ENCODE measurements at regions not wholly inside any gene's neighbourhood (a gene's known extent, or its start where the extent isn't known, plus 50 kb on each side); places are given as distances from the start of the nearest gene placed in this dataset.
A peak's percentile ranks its signal among the peaks of the same experiment; 100 is the strongest.
"Not testable (repeated sequence)": the region's sequence is repeated elsewhere in the genome, so short reads cannot be mapped to it uniquely, and the experiment has no call there.

GRCh38 chr17:71180801-71181385 is 939.9 kb upstream of the SOX9 start:
- peak; percentile 92 for DNase-seq

GRCh38 chr17:71183066-71183660 is 937.7 kb upstream of the SOX9 start:
- no peak for DNase-seq

GRCh38 chr17:71184716-71185115 is 936.1 kb upstream of the SOX9 start:
- DNase-seq = no peak

GRCh38 chr17:71187145-71187878 is 933.5 kb upstream of the SOX9 start:
- no peak for DNase-seq

GRCh38 chr17:71188811-71189492 is 931.9 kb upstream of the SOX9 start:
- DNase-seq = no peak

- no peak for DNase-seq
These were observed 931.4 kb upstream of the SOX9 start for GRCh38 chr17:71189493-71189831.

GRCh38 chr17:71192039-71192555 is 928.7 kb upstream of the SOX9 start:
- DNase-seq = peak; percentile 37

GRCh38 chr17:71192848-71193247 is 928.0 kb upstream of the SOX9 start:
- no peak for DNase-seq

- DNase-seq = no peak
These were observed 920.2 kb upstream of the SOX9 start for GRCh38 chr17:71200597-71200996.

- no peak for DNase-seq
These were observed 919.2 kb upstream of the SOX9 start for GRCh38 chr17:71201639-71202038.

- no peak for DNase-seq
These were observed 918.4 kb upstream of the SOX9 start for GRCh38 chr17:71202449-71202848.

GRCh38 chr17:71203953-71204352 is 916.9 kb upstream of the SOX9 start:
- DNase-seq = no peak

- not testable (repeated sequence) for DNase-seq
These were observed 914.9 kb upstream of the SOX9 start for GRCh38 chr17:71205951-71206350.

- no peak for DNase-seq
These were observed 912.6 kb upstream of the SOX9 start for GRCh38 chr17:71208111-71208704.

- no peak for DNase-seq
These were observed 906.9 kb upstream of the SOX9 start for GRCh38 chr17:71213936-71214335.

- DNase-seq = no peak
These were observed 903.1 kb upstream of the SOX9 start for GRCh38 chr17:71217769-71218168.

- peak; percentile 46 for DNase-seq
These were observed 895.8 kb upstream of the SOX9 start for GRCh38 chr17:71224824-71225575.

- DNase-seq = no peak
These were observed 893.0 kb upstream of the SOX9 start for GRCh38 chr17:71227841-71228240.

- no peak for DNase-seq
These were observed 891.8 kb upstream of the SOX9 start for GRCh38 chr17:71229070-71229469.

GRCh38 chr17:71232801-71233559 is 887.8 kb upstream of the SOX9 start:
- no peak for DNase-seq

- no peak for DNase-seq
These were observed 886.5 kb upstream of the SOX9 start for GRCh38 chr17:71234349-71234748.

Measured in DMS153 (cell line).